NCI-H2196 treated with DMSO at 0.1 percent for 48 hours (cell line): ENCODE measurements at regions not wholly inside any gene's neighbourhood (a gene's known extent, or its start where the extent isn't known, plus 50 kb on each side); places are given as distances from the start of the nearest gene placed in this dataset.
"Not testable (repeated sequence)": the region's sequence is repeated elsewhere in the genome, so short reads cannot be mapped to it uniquely, and the experiment has no call there.

Experiments
- DNase-seq: peaks from one replicate; lab custom pipeline; 2025; ENCODE audit not compliant: unreplicated experiment; lab: John Stamatoyannopoulos, UW

DNA sequence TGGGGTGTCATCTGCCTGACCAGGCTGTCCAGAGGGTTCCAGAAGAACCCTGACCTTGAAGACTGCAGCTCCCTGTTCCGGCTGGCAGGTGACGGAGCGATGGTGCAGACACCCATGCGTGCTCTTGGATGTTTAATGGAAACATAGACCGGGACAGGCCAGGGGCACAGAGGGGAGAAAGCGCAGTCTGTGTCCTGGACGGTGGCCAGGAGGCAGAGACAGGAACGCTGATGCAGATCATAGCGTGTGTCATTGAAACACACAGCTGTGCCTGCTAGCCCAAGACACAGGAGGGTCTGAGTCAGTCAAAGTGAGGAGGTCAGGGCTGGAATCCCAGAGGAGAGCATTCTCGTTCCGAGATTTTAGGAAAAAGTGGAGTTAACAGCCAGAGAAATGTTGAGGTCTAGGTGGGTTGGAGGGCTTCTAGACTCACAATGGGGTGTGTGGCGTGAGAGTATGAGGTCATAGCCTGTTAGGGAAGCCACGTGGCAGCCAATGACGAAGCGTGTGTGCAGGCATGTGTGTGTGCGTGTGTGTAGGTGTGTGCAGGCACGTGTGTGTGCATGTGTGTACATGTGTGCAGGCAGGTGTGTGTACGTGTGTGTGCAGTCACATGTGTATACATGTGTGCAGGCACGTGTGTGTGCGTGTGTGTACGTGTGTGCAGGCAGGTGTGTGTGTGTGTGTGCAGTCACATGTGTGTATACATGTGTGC, 167.0 kb downstream of the ERMARD start:
- DNase-seq, result no peak

DNA sequence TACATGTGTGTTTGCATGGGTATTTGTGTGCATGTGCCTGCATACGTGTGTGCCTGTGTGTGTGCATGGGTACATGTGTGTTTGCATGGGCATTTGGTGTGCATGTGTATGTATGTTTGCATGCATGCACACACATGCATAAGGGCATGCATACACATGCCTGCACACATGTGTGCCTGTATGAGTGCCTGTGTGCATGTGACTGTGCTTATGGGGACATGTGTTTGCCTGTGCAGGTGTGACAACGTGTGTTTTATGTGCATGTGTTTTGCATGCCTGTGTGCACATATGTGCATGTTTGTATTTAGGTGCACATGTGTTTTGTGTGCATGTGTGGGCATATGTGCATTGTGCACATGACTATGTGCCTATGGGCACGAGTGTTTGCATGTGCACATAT, 165.7 kb downstream of the ERMARD start:
- no peak for DNase-seq

DNA sequence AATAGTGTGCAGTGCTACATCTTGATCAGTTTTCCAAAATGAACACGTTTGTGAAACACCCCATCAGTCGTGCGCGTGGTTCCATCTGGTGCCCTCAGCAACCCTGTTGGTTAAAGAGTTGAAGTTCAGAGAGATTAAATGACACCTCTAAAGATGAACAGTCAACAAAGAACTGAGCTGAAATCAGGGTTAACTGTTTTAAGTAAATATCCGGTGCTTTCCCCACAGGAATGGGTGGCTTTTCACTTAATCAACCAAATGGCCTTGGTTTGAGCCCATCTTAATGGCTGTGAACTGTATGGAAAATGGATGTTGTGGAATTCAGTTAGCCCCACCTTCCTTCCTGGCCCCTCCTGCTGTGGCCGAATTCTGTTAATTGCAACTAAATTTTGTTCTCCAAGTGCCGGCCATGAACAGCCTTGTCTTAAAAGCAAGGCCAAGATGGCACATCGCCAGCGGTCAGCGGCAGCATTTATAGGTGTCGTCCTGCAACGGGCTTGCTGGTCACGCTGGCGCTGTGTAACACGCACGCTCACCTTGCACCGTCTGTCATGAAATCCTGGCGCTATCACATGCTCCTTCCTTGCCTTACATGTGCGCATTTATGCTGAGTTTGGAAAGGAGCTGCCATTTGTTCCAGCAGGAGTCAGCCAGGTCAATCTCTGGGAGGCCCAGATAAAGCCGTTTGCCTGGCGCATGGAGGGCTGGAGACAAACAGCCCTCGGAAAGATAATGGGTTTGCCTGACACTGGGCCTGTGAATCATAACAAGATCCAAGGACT, 164.5 kb downstream of the ERMARD start:
- no peak for DNase-seq

DNA sequence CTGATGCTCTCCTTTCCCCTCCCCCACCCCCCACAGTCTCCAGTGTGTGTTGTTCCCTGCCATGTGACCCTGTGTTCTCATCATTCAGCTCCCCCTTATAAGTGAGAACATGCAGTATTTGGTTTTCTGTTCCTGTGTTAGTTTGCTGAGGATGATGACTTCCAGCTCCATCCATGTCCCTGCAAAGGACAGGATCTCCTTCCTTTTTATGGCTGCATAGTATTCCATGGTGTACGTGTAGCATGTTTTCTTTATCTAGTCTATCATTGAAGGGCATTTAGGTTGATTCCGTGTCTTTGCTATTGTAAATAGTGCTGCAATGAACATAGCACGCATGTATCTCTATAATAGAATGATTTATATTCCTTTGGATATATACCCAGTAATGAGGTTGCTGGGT, 162.3 kb downstream of the ERMARD start:
- not testable (repeated sequence) for DNase-seq

DNA sequence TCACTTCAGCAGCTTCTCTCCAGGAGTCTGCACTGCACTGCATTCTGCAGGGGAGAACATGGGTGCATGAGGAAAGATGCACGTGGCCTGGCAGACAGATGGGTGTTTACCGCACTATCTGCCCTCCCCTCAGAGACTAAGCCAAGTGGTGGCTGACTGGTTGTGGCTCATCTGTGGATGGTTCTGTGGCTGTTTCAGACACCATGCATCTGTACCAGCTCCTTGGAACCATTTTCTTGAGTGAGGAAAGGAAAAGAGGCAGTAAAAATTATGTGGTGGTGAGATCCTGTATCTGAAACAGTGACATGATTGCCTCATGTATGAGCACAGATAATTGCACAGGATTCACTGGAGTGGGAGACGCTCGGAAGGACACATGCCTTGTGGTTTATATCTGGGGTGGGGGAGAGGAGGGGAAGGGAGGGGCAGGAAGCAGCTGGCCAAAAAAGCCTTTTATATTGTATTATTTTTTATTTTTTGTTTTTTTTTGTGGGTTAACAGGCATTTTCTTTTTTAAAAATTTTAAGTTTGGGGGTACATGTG, 161.7 kb downstream of the ERMARD start:
- DNase-seq, result no peak

DNA sequence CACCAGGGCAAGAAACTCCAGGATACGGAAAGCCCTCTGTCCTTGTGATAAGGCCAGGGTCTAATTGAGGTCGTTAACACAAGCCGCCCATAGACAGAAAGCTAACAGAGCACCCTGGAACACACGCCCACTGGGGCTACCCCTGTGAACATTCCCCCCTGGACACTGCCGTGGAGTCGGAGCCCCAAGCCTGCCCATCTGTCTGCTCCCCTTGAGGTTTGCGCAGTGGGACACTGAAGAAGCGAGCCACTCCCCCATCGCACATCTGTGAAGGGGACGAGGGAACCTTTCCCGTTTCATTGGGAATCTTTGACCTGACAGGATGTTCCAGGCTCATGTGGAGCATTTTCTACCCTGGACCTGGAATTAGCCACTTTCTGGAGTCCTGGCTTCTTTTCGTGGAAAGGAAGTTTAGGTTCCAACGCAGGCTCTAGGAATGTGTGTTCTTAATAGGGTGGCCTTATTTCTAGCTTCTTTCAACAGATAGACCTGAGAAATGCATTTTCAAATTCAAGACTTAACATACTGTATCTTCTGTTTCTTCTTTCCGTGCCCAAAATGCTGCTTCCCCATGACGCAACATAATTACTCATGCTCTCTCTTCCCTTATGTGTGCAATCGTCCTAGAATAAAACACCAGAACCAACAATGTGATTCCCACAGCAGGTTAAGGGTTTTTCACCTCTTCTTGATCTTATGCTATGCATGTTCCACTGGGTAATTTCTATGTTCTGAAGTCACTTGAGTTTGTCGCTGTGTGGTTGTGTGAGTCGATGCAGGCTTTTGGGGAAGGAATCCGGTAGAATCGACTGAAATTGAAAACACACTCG, 161.1 kb downstream of the ERMARD start:
- no peak for DNase-seq

DNA sequence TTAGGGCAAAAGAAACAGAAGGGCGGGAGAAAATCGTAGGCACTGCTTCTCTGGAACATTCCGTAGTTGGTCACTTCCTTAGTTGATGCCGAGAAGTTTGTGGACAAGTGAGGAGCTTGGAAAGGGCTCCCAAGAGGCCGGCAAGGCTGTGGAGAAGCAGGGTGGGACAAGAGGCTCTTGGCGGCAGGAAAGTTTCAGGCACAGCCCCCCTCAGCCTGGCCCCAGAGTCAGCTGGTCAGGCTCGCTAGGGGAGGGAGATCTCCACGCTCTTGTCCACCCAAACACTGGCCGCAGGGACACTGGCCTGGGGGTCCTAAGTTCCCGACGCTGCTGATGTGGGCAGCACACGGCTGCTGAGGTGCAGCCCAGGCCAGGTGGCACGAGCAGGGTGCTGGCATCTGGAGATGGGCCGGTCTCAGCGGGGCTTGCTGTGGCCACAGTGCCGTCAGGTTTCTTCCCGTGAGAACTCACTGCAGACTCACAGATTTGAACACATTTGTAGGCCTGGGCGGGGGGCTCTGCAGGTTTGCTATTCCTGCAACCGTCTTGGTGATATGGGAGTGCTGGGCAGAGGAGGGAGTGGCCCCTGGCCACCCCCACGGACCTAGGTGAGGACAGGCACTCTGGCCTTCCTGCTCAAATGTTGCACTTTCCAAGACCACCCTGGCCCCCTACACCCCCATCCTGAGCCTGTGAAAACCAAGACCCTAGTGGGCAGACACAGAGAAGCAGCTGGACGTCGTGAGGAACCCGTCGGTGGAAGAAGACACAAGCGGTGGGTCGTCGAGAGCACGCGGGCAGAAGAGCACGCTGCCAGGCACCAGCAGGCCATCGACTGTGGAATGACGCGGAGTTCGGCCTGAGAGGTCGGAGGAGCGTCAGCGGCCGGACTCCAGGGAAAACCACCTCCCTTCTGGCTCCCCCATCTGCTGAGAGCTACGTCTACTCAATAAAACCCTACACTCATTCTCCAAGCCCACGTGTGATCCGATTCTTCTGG, 160.1 kb downstream of the ERMARD start:
- no peak for DNase-seq

DNA sequence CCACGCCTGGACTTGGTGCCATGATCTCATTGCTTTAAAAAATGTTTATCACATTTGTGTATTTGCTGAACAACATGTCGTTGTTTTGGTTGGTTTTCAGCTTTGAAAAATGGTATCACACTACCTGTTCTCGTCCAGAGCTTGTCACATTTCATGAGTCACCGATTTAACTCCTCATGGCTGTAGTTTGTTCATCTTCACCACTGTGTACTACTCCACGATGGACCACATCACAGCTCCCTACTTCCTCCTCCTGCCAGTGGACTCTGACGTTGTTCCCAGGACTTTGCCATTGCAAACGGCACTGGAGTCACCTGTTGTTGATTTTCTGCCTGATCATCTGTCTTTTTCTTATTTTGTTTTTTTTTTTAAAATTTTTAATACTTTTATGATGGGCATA, 157.7 kb downstream of the ERMARD start:
- DNase-seq, result no peak

DNA sequence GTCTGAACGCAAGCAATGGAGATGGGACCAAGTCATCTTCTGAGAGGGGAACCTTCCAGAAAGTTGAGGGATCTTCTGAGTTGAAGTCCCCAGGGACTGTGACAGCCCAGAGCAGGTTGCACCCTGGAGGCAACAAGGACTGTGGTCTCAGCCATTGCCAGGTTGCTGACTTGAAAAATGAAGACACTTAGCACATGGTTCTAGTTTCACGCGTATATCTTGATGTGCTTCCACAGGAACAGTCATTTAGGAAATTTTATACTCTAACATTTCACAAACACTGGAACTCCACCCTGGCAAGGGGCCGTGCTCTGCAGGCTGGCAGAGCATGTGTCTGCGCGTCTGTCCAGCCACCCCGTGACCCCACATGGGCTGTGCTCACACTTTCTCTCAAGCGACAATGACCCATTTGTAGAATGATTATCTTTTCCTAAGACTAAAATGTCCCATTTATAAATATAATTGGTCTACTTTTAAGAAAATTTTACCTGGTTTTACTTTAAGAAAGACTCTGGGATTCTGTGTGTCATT, 157.0 kb downstream of the ERMARD start:
- no peak for DNase-seq

DNA sequence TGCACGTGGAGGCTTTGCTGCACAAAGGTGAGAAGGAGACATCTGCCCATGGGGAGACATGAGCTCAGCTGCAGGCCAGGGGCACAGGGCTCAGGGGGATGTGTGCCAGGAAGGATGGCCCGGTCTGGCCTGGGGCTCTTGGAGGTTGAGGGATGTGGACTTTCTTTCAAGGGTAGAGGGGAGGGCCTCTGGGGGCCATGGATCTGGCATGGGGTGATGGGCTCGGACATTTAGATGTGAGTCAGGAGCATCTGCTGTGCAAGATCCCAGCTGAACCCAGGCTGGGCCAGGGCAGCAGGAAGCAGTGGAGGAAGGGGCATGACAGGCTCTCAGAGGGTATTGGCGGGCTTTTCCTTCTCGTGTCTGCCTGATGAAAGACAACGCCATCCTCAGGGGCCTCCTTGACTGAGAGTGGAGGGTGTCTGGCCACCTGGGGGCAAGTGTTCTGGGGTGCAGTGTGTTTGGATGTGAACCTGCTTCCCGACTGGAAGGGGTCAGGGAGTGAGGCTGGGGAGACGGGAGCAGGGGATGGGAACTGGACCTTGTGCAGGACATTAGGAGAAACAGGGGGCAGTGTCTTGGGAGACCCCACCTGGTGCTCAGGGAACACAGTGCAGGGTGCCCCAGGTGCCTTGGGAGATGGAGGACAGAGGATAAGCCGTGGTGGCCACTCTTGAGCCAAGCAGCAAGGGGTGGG, 156.1 kb downstream of the ERMARD start:
- DNase-seq, result no peak

DNA sequence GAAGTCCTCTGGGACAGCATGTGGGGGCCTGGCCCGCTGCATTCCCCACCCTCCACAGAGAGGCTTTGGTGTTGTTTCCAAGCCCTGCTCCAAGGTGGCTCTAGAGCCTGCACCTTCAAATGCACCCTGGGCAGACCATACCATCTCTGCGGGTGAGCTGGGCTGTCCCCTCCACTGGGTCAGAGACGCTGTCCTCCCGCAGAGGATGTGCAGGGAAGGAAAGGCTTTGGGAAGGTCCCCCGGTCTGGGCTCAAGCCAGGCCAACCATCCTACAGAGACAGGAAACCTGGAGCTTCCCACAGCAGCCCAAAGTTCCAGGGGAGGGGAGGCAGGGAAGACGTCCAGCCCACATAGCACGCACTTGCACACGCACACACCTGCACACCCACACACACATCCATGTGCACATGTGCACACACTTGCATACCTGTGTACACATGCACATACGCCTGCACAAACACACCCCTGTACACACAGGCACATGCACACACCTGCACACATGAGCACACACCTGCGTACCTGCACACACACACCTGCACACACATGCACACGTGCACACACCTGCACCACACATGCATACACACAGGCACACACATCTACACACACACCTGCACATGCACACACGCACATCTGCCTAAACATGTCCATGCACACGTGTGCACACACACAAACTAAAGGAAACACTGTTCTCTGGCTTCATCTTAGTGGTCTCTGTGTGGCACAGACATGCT, 155.4 kb downstream of the ERMARD start:
- no peak for DNase-seq

DNA sequence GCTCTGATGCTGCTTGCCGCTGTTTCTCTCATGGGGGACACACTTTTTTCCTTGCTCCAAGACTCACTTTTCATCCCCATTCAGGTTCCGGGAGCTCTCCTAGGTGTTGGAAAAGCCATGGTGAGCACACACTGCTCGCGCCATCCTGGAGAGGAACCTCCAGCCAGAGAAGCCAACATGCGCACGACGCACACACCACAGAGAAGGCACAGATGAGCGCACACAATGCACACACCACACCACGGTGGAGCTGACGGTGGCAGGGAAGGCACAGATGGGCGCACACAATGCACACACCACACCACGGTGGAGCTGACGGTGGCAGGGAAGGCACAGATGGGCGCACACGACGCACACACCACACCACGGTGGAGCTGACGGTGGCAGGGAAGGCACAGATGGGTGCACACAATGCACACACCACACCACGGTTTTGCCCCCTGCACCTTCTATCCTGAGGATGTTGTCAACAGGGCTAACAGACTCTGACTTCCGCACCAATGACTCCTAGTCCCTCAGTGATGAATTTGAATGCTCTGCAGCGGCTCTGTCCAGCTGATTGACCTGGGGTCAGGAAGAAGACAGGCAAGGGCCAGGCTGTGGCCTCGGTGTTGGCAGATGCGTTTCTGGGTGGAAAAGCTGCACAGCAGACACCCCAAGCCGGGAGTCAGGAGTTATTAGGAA, 154.7 kb downstream of the ERMARD start:
- DNase-seq, result no peak

DNA sequence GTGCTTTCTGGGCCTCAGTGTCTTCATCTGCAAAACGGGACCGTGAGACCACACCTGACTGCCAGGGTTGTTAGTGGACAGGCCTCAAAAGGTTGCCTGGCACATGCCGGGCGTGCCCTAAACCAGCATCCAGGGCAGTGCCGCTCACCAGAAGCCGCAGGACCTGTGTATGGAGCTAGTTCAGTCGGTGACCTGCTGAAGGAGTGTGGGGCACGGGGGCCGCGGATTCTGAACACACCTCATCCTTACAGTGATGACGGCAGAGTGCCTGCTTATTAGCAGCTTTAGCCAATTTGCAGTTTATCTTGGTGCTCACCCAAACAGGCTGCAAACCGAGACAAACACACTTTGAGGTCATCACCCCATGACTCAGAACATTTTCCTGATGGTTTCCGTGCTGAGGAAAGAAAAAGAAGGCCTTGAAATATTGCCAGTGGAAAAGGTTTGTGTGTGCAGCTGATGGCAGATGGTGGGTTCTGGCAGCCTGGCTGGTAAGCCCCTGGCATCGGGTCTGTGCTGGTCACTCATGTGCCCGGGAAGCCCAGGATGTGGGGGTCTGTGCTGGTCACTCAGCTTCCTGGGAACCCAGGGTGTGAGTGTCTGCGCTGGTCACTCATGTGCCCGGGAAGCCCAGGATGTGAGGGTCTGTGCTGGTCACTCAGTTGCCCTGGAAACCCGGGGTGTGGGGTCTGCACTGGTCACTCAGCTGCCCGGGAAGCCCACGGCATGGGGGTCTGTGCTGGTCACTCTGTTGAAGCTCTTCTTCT, 153.8 kb downstream of the ERMARD start:
- no peak for DNase-seq

DNA sequence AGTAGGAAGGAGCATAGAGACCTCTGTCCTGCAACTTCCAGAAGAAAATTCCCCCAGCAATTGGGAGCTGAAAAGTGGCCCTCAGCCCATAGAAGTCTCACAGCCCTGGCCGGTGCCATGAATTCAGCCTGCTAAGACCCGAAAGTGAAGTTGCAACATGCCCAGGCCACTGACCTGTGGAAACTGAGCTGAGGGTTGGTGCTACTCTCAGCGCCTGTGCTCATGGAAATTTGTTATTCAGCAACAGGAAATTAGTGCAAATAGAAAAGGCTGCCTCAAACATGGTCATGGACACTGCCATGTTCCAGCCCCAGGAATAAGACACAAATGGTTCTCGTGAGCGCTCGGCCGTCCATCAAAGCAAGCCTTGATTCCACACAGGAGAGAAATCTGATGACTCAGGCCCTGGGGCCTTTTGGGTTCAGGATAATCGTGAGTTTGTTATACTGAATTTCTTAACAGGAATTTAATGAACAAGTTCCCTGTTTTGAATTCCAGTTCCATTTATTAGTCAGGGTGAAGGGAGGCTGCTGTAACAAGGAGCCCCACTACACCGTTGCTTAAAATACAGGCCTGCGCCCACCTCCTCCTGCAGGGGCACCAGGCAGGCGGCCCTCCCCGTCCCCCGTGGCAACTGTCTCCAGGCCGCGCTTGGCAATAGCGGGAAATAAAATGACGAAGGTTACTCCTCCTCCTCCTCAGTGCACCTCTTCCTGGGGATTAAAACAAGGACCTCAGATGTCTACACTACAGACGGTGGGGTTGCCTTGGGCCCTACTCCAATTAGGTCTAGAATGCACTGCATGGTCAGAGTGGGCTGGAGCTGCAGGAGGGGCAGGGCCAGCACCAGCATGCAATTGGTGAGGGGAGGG, 152.9 kb downstream of the ERMARD start:
- no peak for DNase-seq

DNA sequence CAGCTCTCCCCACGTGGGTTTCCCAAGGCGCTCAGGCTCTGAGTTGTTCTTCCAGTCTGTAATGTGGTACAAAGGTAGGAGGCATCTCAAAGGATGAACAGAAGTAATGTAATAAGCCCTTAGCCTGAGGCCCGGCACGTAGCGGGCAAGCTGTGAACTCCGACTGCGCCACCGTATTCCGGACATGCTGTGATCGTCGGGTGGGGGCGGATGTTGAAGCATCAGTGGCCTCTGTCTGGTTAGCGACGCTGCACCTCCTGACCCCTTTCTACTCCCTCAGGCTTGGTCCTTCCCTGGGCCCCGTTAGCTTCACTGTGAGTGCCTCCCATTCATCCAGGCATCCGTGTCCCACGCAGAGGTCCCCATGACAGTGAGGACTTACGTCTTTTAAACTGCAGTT, 151.7 kb downstream of the ERMARD start:
- no peak for DNase-seq

DNA sequence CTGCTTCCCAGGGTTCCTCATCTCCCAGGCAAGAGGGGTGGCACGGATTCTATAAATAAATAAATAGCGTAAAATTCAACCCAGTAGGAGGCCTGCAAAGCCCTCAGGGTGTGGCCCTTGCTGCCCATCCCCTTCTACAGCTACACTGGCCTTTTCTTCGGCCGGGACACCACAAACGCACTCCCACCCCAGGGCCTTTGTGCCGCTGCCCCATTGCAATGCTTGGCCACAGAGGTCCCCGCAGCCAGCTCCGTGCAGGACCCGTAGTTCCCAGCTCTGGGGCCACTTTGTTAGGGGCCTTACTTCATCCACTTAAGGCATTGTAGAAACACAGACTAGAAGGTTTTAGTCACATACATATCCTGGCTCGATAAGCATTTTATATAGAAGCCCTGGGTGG, 151.2 kb downstream of the ERMARD start:
- DNase-seq, result no peak

DNA sequence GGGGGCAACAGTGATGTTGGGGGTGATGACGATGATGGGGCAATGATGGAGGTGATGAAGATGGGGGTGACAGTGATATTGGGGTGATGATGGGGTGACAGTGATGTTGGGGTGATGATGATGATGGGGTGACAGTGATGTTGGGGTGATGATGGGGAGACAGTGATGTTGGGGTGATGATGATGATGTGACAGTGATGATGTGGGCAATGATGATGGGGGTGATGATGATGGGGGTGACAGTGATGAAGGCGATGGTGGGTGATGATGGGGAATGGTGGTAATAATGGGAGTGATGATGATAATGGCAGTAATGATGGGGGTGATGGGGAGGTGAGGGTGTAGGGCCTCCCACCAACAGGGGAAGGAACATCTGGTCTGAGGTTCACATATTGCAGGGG, 150.6 kb downstream of the ERMARD start:
- DNase-seq, result no peak
